ENCODE measurements at regions not wholly inside any gene's neighbourhood (a gene's known extent, or its start where the extent isn't known, plus 50 kb on each side); places are given as distances from the start of the nearest gene placed in this dataset.

DNA sequence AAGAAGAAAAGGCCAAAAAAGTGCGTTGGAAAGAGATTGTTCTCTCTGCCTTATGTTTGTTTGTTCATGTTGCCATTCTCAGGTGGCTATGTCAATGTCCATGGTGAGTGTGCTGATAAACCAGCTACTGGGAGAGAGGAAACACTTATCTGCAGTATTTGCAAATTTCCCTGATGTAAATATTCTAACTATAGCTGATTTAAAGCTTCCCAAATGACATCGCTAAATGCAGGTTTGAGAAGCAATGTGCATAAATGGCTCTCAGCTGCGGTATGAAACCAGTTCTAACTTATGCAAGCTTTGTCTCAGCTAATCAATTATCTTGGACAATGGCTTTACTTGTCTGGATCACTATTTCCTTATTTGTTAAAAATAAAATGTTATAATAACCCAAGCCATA, 312.5 kb upstream of the ANO3 start:
- no peaks in the 10 kb centered on the region for H3K27me3 Mint-ChIP-seq (ENCODE audit: low read depth)
- no peak for DNase-seq
- peaks cover 3% of the 10 kb centered on the region for H3K9me3 Mint-ChIP-seq (ENCODE audit: insufficient read depth)
- H3K4me3 Mint-ChIP-seq: no peak overlapping the region
- ChIA-PET CTCF (no interaction called here), POLR2A (no interaction called here)
- no peaks in the 10 kb centered on the region for H3K36me3 Mint-ChIP-seq (ENCODE audit: low read depth)
- ATAC-seq: no peak
- no peaks in the 10 kb centered on the region for H3K4me1 Mint-ChIP-seq (ENCODE audit: low read depth)
- no peak overlapping the region for H3K27ac Mint-ChIP-seq

DNA sequence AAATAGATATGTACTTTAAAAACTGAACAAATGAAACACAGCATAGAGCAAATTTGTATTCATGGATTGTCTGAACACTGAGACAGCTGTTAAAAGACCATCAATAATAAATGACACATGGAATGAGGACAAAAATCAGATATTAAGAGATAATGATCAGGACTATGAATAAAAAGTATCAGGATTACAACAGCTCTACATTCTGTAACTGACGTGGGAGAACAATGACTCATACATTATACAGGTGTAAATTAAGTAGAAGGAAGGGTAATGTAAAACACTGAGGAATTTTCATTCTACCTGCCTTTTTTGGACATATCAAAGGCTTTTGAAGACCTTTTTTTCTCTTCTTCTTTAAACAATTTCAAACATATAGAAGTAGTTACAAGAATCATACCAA, 310.9 kb upstream of the ANO3 start:
- ChIA-PET POLR2A (no interaction called here), CTCF (no interaction called here)

DNA sequence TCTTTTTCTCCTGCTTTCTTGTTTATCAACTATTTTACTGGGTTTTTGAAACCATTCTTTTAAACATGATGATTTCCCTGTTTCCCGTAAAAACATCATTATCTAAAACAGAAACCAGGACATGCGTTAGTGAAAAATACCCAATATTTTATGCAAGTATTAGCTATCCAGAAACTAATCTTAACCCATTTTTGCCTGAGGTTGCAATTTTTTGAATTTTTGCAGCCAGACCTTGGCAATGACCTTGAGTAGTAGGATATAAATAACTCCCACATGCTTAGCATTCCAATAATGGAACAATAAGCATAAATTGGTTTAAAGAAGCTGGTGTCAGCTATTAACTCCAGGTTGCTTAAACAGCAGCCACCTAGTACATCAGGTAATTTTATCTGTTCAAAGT, 308.9 kb upstream of the ANO3 start:
- no peaks in the 10 kb centered on the region for H3K27me3 Mint-ChIP-seq (ENCODE audit: low read depth)
- no peaks in the 10 kb centered on the region for H3K36me3 Mint-ChIP-seq (ENCODE audit: low read depth)
- H3K27ac Mint-ChIP-seq: no peak overlapping the region
- H3K4me3 Mint-ChIP-seq: no peak overlapping the region
- ChIA-PET CTCF (no interaction called here), POLR2A (no interaction called here)
- H3K4me1 Mint-ChIP-seq (ENCODE audit: low read depth): no peaks in the 10 kb centered on the region
- ATAC-seq (no peak), DNase-seq (no peak)
- H3K9me3 Mint-ChIP-seq (ENCODE audit: insufficient read depth): peaks cover 5% of the 10 kb centered on the region

More for the DNA sequence above, 310.9 kb upstream of the ANO3 start:
- peaks cover 5% of the 10 kb centered on the region for H3K9me3 Mint-ChIP-seq (ENCODE audit: insufficient read depth)
- H3K36me3 Mint-ChIP-seq (ENCODE audit: low read depth): no peaks in the 10 kb centered on the region
- no peak overlapping the region for H3K4me3 Mint-ChIP-seq
- no peak overlapping the region for H3K27ac Mint-ChIP-seq
- no peaks in the 10 kb centered on the region for H3K27me3 Mint-ChIP-seq (ENCODE audit: low read depth)
- no peaks in the 10 kb centered on the region for H3K4me1 Mint-ChIP-seq (ENCODE audit: low read depth)
- DNase-seq: no peak
- ATAC-seq: no peak

DNA sequence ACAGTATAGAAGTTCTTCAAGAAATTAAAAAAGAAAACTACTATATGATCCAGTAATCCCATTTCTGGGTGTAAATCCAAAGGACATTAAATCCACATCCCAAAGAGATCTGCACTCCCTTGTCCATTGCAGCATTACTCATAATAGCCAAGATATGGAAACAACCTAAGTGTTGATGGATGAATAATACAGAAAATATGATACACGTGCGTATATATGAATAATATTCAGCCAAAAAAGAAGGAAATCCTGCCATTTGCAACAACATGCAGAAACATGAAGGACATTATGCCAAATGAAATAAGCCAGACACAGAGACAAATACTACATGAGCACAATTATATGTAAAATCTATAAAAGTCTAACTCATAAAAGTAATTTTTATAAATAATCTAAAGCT, 306.3 kb upstream of the ANO3 start:
- H3K9me3 Mint-ChIP-seq (ENCODE audit: insufficient read depth): peaks cover 8% of the 10 kb centered on the region
- no peak for ATAC-seq
- CTCF ChIA-PET: no interaction called here
- no peak overlapping the region for H3K4me3 Mint-ChIP-seq
- POLR2A ChIA-PET: no interaction called here
- H3K4me1 Mint-ChIP-seq (ENCODE audit: low read depth): no peaks in the 10 kb centered on the region
- H3K27me3 Mint-ChIP-seq (ENCODE audit: low read depth): no peaks in the 10 kb centered on the region
- DNase-seq: no peak
- no peaks in the 10 kb centered on the region for H3K36me3 Mint-ChIP-seq (ENCODE audit: low read depth)
- H3K27ac Mint-ChIP-seq: no peak overlapping the region

DNA sequence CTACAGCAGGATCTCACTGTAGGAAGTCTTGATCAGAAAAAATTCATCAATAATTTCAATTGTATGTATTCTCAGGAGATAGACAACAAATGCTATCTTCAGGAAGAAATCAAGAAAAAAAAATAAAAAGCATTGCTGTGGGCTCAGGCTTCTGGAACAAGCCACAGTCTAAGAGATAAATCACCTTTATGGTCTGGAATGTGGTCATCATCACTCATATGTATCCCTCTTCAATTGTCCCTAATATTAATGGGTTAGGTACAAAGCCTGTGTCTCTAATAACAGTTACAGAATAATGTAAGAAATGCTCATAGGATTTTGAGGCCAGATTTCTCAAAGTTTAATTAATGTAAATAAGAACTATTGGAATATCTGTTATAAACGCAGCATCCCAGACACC, 305.9 kb upstream of the ANO3 start:
- Mint-ChIP-seq H3K4me3 (no peak overlapping the region), H3K4me1 (ENCODE audit: low read depth) (no peaks in the 10 kb centered on the region), H3K27me3 (ENCODE audit: low read depth) (no peaks in the 10 kb centered on the region), H3K27ac (no peak overlapping the region), H3K9me3 (ENCODE audit: insufficient read depth) (peaks cover 8% of the 10 kb centered on the region), H3K36me3 (ENCODE audit: low read depth) (no peaks in the 10 kb centered on the region)
- ChIA-PET CTCF (no interaction called here), POLR2A (no interaction called here)
- no peak for ATAC-seq
- DNase-seq: no peak

DNA sequence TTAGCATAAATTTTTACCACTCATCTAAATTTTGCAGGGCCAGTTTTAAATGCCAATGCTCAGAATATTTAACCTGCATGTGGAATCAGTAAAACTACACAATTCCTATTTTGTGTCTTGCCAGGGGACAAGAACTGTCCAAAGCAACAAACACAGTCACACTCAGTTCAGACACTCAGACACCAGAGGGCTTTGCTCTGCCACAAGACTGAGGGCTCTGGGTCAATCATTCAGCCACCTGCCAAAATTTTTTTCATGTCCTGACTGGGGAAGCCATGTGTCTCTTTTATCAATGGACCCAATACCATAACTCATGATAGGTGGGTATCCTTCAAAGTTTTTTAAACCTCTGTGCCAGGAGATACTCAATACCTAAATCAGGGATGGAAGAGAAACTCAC, 304.0 kb upstream of the ANO3 start:
- Mint-ChIP-seq H3K27ac (no peak overlapping the region), H3K27me3 (ENCODE audit: low read depth) (no peaks in the 10 kb centered on the region), H3K4me1 (ENCODE audit: low read depth) (no peaks in the 10 kb centered on the region), H3K4me3 (no peak overlapping the region), H3K36me3 (ENCODE audit: low read depth) (no peaks in the 10 kb centered on the region), H3K9me3 (ENCODE audit: insufficient read depth) (peaks cover 8% of the 10 kb centered on the region)
- no peak for DNase-seq
- ChIA-PET POLR2A (no interaction called here), CTCF (no interaction called here)
- no peak for ATAC-seq

DNA sequence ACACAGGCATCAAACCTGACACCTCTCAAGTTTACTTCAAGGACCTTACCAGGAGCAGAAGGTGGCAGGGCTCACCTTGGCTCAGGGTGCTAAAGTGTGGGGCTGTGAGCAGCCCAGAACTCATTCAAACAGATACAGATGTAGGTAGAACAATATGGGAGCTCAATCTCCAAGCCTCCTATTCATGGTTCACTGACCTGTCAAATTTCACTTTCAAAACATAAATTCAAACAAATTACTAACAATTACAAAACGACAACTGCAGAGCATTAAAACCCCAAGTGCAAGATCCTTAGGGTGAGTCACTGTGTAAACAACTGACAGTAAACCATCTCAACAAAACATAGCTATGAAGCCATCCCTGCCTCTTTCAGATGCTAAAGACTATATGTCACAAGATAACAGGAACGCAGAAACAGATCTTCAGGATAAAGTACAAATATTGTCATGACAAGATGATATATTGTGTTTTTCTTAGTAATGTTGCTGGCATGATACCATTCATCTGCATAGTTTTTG, 303.5 kb upstream of the ANO3 start:
- H3K4me3 Mint-ChIP-seq: no peak overlapping the region
- H3K27ac Mint-ChIP-seq: no peak overlapping the region
- H3K9me3 Mint-ChIP-seq (ENCODE audit: insufficient read depth): peaks cover 8% of the 10 kb centered on the region
- POLR2A ChIA-PET: no interaction called here
- H3K36me3 Mint-ChIP-seq (ENCODE audit: low read depth): no peaks in the 10 kb centered on the region
- CTCF ChIA-PET: no interaction called here
- ATAC-seq (no peak), DNase-seq (no peak)
- no peaks in the 10 kb centered on the region for H3K4me1 Mint-ChIP-seq (ENCODE audit: low read depth)
- no peaks in the 10 kb centered on the region for H3K27me3 Mint-ChIP-seq (ENCODE audit: low read depth)

DNA sequence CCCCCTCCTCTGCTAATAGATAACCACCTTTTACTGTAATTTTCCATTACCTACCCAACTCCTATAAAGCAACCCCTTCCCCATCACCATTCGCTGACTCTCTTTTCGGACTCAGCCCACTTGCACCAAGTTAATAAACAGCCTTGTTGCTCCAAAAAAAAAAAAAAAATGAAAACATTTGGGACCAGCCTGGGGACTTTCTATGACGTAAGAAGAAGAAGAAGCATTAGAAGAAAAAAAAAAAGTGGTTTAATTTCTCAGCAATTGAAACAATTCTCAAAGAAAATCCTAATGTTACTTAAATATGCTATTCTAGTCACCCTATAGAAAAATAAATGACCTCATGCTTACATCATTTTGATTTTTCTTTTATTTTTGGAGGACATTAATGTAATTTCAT, 301.5 kb upstream of the ANO3 start:
- Mint-ChIP-seq H3K4me3 (no peak overlapping the region), H3K9me3 (ENCODE audit: insufficient read depth) (peaks cover 3% of the 10 kb centered on the region), H3K36me3 (ENCODE audit: low read depth) (no peaks in the 10 kb centered on the region), H3K4me1 (ENCODE audit: low read depth) (no peaks in the 10 kb centered on the region), H3K27ac (no peak overlapping the region), H3K27me3 (ENCODE audit: low read depth) (no peaks in the 10 kb centered on the region)
- no peak for ATAC-seq
- POLR2A ChIA-PET: no interaction called here
- CTCF ChIA-PET: no interaction called here
- DNase-seq: no peak

DNA sequence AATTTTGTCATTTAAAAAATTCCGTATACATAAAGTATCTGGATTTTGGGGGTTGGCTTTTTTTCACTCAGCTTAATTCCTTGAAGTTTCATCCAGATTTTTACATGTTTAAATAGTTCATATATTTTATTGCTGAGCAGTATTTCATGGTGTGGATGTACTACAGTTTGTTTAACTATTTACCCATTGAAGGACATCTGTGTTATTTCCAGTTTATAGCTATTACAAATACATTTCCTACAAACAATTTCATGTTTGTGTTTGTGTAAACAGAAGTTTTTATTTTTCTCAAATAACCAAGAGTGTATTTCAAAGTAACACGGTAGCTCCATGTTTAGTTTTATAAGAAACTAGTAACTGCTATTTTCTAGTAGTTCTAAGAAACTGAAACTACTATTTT, 299.7 kb upstream of the ANO3 start:
- H3K27ac Mint-ChIP-seq: no peak overlapping the region
- ChIA-PET CTCF (no interaction called here), POLR2A (no interaction called here)
- DNase-seq: no peak
- H3K36me3 Mint-ChIP-seq (ENCODE audit: low read depth): no peaks in the 10 kb centered on the region
- H3K27me3 Mint-ChIP-seq (ENCODE audit: low read depth): no peaks in the 10 kb centered on the region
- H3K9me3 Mint-ChIP-seq (ENCODE audit: insufficient read depth): peaks cover 3% of the 10 kb centered on the region
- H3K4me3 Mint-ChIP-seq: no peak overlapping the region
- no peak for ATAC-seq
- H3K4me1 Mint-ChIP-seq (ENCODE audit: low read depth): no peaks in the 10 kb centered on the region

DNA sequence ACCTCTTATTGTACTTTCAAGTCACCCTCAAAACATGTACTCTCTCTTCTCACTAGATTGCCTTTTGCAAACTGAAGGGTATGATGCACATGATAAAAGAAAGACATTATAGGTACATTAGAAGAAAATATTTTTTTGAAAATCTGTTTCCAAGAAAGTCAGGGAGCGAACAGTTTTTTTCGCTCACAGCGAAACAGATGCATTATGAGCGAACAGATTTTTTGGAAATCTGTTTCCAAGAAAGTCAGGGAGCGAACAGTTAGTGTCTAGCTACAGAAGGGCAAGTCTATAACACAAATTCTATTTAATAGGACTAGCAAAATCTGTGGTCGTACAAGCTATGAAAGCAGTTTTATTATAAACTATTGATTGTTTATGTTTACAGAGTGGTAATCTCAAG, 296.2 kb upstream of the ANO3 start:
- DNase-seq (no peak), ATAC-seq (no peak)
- H3K27ac Mint-ChIP-seq: no peak overlapping the region
- no peak overlapping the region for H3K4me3 Mint-ChIP-seq
- ChIA-PET POLR2A (no interaction called here), CTCF (no interaction called here)
- H3K9me3 Mint-ChIP-seq (ENCODE audit: insufficient read depth): no peaks in the 10 kb centered on the region
- H3K27me3 Mint-ChIP-seq (ENCODE audit: low read depth): no peaks in the 10 kb centered on the region
- no peaks in the 10 kb centered on the region for H3K4me1 Mint-ChIP-seq (ENCODE audit: low read depth)
- no peaks in the 10 kb centered on the region for H3K36me3 Mint-ChIP-seq (ENCODE audit: low read depth)

DNA sequence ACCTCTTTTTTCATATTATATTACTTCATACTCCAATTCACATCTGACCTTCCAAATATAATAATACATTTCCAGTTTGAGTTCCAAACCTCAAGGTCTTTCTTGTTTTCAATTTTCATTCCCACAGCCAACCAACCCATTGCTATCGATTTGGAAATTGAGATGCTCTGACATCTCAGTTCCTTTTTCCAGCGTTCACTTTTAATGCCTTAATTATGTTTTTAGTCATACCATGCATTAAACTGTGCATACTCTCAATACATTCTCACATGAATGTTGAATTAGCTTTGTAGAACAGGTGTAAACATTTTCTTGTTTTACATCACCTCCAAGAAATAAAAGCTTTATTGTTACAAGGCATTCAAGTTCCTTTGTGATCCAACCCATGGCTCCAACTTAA, 294.2 kb upstream of the ANO3 start:
- ChIA-PET CTCF (no interaction called here), POLR2A (no interaction called here)
- ATAC-seq (no peak), DNase-seq (no peak)
- Mint-ChIP-seq H3K4me3 (no peak overlapping the region), H3K9me3 (ENCODE audit: insufficient read depth) (no peaks in the 10 kb centered on the region), H3K27me3 (ENCODE audit: low read depth) (no peaks in the 10 kb centered on the region), H3K27ac (no peak overlapping the region), H3K36me3 (ENCODE audit: low read depth) (no peaks in the 10 kb centered on the region), H3K4me1 (ENCODE audit: low read depth) (no peaks in the 10 kb centered on the region)

DNA sequence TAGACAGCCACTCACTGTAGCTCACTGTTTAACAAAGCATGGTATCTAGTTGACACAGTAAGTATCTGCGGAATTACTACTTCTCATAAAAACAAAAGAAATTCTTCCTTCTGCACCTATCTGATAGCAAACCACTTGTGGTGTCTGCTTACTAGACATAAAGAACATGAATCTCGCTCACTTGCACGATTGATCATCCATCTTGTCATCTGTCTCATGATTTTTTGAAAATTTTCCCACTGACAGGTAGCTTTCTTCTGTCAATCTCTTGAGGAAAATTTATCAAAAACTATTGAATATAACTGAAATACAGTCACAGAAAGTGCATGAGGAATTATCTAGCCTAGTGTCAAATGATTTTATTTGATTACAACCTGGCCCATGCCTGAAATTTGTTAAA, 291.6 kb upstream of the ANO3 start:
- Mint-ChIP-seq H3K36me3 (ENCODE audit: low read depth) (no peaks in the 10 kb centered on the region), H3K4me1 (ENCODE audit: low read depth) (no peaks in the 10 kb centered on the region)
- POLR2A ChIA-PET: no interaction called here

DNA sequence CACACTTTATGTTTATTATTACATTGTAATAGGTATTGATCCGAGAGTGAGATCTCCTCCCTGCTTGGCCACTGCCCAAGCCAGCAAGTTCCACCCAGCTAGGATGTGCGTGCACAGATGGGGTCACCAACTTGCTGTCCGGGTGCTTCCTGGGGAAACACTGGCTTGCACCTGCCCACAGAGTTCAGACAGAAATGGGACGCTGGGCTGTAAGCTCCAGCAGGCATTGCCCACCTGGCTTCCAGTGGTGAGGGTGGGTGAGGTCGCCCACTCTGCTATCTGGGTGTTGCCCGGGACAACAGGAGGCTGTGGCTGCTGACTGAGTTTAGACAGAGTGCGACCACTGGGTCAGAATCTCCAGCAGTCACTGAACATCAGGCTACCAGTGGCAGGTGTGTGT, 289.8 kb upstream of the ANO3 start:
- ChIA-PET POLR2A (no interaction called here), CTCF (no interaction called here)
- no peaks in the 10 kb centered on the region for H3K4me1 Mint-ChIP-seq (ENCODE audit: low read depth)
- H3K27ac Mint-ChIP-seq: no peak overlapping the region
- peaks cover 4% of the 10 kb centered on the region for H3K9me3 Mint-ChIP-seq (ENCODE audit: insufficient read depth)
- H3K27me3 Mint-ChIP-seq (ENCODE audit: low read depth): no peaks in the 10 kb centered on the region
- H3K36me3 Mint-ChIP-seq (ENCODE audit: low read depth): no peaks in the 10 kb centered on the region
- ATAC-seq (no peak), DNase-seq (no peak)
- no peak overlapping the region for H3K4me3 Mint-ChIP-seq

More for the DNA sequence above, 291.6 kb upstream of the ANO3 start:
- Mint-ChIP-seq H3K27me3 (ENCODE audit: low read depth) (no peaks in the 10 kb centered on the region), H3K4me3 (no peak overlapping the region), H3K9me3 (ENCODE audit: insufficient read depth) (peaks cover 4% of the 10 kb centered on the region), H3K27ac (no peak overlapping the region)
- ATAC-seq: no peak
- CTCF ChIA-PET: no interaction called here
- no peak for DNase-seq

Data from activated CD8-positive, alpha-beta T cell treated with anti-CD3 and anti-CD28 coated beads, Interleukin-2, amount 10 ng/mL, durations not matched to agents 7 days and 5 days (primary cell).